Pancreas (tissue), 10 donors: ENCODE measurements at regions not wholly inside any gene's neighbourhood (a gene's known extent, or its start where the extent isn't known, plus 50 kb on each side); places are given as distances from the start of the nearest gene placed in this dataset.

ENCODE experiments used
- ATAC-seq, 4 donors: fragments of 200-7000 bp; cut with Tn5 transposase; one replicate each; pipeline versions ENCODE4 v1.8.0 to v1.9.1; 2020; ENCODE audit warnings: mild to moderate bottlenecking in 4 of 4, moderate library complexity in 4 of 4
- DNase-seq, 6 donors: peaks; one replicate each; pipeline ENCODE4 v3.0.0-alpha.2; 2020
- FAIRE-seq: peaks from 2 replicates; lab custom pipeline; 2012; peaks lifted over from hg19 to GRCh38; lab: Jason Lieb, UNC
- H3K27ac ChIP-seq, 4 donors: fragments of 200-600 bp; sonication (generic); 1 replicate in 3 of 4; 2 replicates in 1 of 4; pipeline versions ENCODE4 v1.5.0 to v1.8.0; 2020
- H3K27me3 ChIP-seq, 4 donors: fragments of 200-600 bp; one replicate each; pipeline ENCODE4 v1.8.0; 2021
- H3K36me3 ChIP-seq, 3 donors: fragments of 200-600 bp; sonication (generic) in 1 of 3; one replicate each; pipeline versions ENCODE4 v1.5.0 to v1.8.0; 2020 to 2021
- H3K4me1 ChIP-seq, 3 donors: fragments of 200-600 bp; one replicate each; pipeline ENCODE4 v1.8.0; 2021
- H3K4me3 ChIP-seq, 4 donors: fragments of 200-600 bp; sonication (generic) in 2 of 4; one replicate each; pipeline versions ENCODE4 v1.5.0 to v1.8.0; 2020 to 2021
- H3K9me3 ChIP-seq, 4 donors: fragments of 200-600 bp; one replicate each; pipeline ENCODE4 v1.8.0; 2021
- CTCF ChIP-seq, 4 donors: fragments of 200-600 bp; sonication (generic) in 3 of 4; IDR thresholded peaks; one replicate each; pipeline versions ENCODE4 v1.5.0 to v1.8.0; 2021; ENCODE audit warnings: antibody characterized with exemption in 4 of 4
- WGBS, 2 donors: extraction: QIAGEN DNeasy Blood & Tissue Kit; methylation state at CpG; one replicate each; pipeline ENCODE4 v1.1.7; 2013; 5-methylcytosine and 5-hydroxymethylcytosine counted together
- intact Hi-C, 3 donors: fragments of 100-400 bp; cut with DNase I; formaldehyde crosslinking; loops; one replicate each; pipeline versions ENCODE4 v1.11.1 to v1.14.2; 2022
- donor health status: healthy with polysubstance abuse.
- donor health status: DM: no; HTN: no; CAD: no; lungs with moderate emphysema.
- donor health status: DM: no; HTN: no; CAD: no.
- donor health status: control.
- donor health status: control.
- donor health status: Bipolar disorder and iron deficiency.
- donor health status: DM: yes; HTN: yes; CAD: no.
- donor health status: DM: no; HTN: no; CAD: no.
- donor health status: DM: no; HTN: no; CAD: no.
- donor health status: DM: yes; HTN: yes; CAD: no.

GRCh38 chr10:65843203-65843602 is 1082.6 kb upstream of the LRRTM3 start:
- 89 to 94% methylated on average over 3 of the region's 3 CpGs for WGBS, 2 donors
- no peak for TF ChIP-seq CTCF (IDR thresholded peaks at IDR 0.05)
- H3K36me3 ChIP-seq: no peaks in the 10 kb centered on the region
- DNase-seq (no peak), ATAC-seq (no peak), FAIRE-seq (no peak)
- no peak overlapping the region for H3K4me3 ChIP-seq
- no peak overlapping the region for H3K27ac ChIP-seq
- H3K4me1 ChIP-seq: no peaks in the 10 kb centered on the region
- H3K27me3 ChIP-seq: no peaks in the 10 kb centered on the region
- intact Hi-C loops: no loop called here
- no peaks in the 10 kb centered on the region for H3K9me3 ChIP-seq

GRCh38 chr10:65845916-65846315 is 1079.9 kb upstream of the LRRTM3 start:
- intact Hi-C loops: no loop called here
- Histone ChIP-seq H3K9me3 (no peaks in the 10 kb centered on the region), H3K4me3 (no peak overlapping the region), H3K27me3 (no peaks in the 10 kb centered on the region), H3K36me3 (no peaks in the 10 kb centered on the region), H3K27ac (no peak overlapping the region), H3K4me1 (no peaks in the 10 kb centered on the region)
- ATAC-seq (no peak), DNase-seq (no peak), FAIRE-seq (no peak)
- no peak for TF ChIP-seq CTCF (IDR thresholded peaks at IDR 0.05)

GRCh38 chr10:65846541-65846940 is 1079.3 kb upstream of the LRRTM3 start:
- Histone ChIP-seq H3K4me1 (no peaks in the 10 kb centered on the region), H3K27ac (no peak overlapping the region), H3K27me3 (no peaks in the 10 kb centered on the region), H3K4me3 (no peak overlapping the region), H3K36me3 (no peaks in the 10 kb centered on the region), H3K9me3 (no peaks in the 10 kb centered on the region)
- ATAC-seq (no peak), FAIRE-seq (no peak), DNase-seq (no peak)
- TF ChIP-seq CTCF (IDR thresholded peaks at IDR 0.05): no peak
- intact Hi-C loops: no loop called here
- WGBS, 2 donors: 67 to 76% methylated on average over 1 of the region's 1 CpG

GRCh38 chr10:65846949-65847348 is 1078.9 kb upstream of the LRRTM3 start:
- Histone ChIP-seq H3K27ac (no peak overlapping the region), H3K36me3 (no peaks in the 10 kb centered on the region), H3K27me3 (no peaks in the 10 kb centered on the region), H3K9me3 (no peaks in the 10 kb centered on the region), H3K4me1 (no peaks in the 10 kb centered on the region), H3K4me3 (no peak overlapping the region)
- no peak for TF ChIP-seq CTCF (IDR thresholded peaks at IDR 0.05)
- 68 to 75% methylated on average over 4 of the region's 4 CpGs for WGBS, 2 donors
- intact Hi-C loops: no loop called here
- ATAC-seq (no peak), DNase-seq (no peak), FAIRE-seq (no peak)

- Histone ChIP-seq H3K27me3 (no peaks in the 10 kb centered on the region), H3K36me3 (no peaks in the 10 kb centered on the region), H3K9me3 (no peaks in the 10 kb centered on the region), H3K4me1 (no peaks in the 10 kb centered on the region), H3K4me3 (no peak overlapping the region), H3K27ac (no peak overlapping the region)
- ATAC-seq (no peak), DNase-seq (no peak), FAIRE-seq (no peak)
- whole genome bisulfite sequencing, 2 donors: 50 to 52% methylated on average over 3 of the region's 3 CpGs
- intact Hi-C loops: no loop called here
- TF ChIP-seq CTCF (IDR thresholded peaks at IDR 0.05): no peak
These were observed 1078.2 kb upstream of the LRRTM3 start for GRCh38 chr10:65847436-65848230.
